A172 (cell line): ENCODE measurements at regions not wholly inside any gene's neighbourhood (a gene's known extent, or its start where the extent isn't known, plus 50 kb on each side); places are given as distances from the start of the nearest gene placed in this dataset.
"Not testable (repeated sequence)": the region's sequence is repeated elsewhere in the genome, so short reads cannot be mapped to it uniquely, and the experiment has no call there.

Source experiments
- DNase-seq: peaks from one replicate; pipeline ENCODE4 v3.0.0-alpha.2; 2015; ENCODE audit warnings: low spot score

DNA sequence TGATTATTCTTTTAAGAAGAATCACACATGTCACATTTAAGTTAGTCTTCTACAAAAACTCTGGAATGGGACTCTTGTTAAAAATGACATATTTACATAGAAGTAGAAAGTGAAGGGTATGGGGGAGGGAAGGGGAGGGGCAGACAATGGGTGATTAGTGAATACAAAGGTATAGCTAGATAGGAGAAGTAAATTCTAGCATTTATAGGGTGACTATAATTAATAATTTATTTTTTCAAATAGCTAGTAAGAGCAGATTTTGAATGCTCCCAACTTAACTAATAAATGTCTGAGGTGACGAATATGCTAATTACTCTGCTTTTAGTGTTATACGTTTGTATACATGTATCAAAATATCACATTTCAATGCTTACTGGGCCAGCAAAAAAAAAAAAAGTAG is 59.4 kb downstream of the BLTP3B start:
- DNase-seq = no peak

DNA sequence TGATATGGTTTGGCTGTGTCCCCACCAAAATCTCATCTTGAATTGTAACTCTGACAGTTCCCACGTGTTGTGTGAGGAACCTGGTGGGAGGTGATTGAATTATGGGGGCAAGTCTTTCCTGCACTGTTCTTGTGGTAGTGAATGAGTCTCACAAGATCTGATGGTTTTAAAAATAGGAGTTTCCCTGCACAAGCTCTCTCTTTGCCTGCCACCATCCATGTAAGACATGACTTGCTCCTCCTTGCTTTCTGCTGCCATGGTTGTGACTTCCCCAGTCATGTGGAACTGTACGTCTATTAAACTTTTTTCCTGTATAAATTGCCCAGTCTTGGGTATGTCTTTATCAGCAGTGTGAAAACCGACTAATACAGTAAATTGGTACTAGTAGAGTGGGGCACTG is 63.9 kb downstream of the BLTP3B start:
- not testable (repeated sequence) for DNase-seq

DNA sequence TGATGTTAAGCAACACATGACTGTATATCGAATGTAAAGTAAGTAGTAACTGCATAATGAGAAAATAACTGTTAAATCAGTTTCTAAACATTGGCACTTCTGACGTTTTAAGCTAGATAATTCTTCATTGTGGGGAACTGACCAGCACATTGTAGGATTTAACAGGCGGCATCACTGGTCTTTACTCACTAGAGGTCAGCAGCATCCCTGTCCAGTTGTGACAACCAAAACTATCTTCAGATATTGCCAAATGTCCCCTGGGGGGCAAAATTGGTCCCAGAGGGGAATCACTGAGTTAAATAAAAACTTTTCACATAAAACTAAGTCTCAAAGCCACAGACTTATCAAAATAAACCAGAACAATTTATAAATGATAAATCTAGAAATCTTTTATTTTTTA is 65.3 kb downstream of the BLTP3B start:
- no peak for DNase-seq

DNA sequence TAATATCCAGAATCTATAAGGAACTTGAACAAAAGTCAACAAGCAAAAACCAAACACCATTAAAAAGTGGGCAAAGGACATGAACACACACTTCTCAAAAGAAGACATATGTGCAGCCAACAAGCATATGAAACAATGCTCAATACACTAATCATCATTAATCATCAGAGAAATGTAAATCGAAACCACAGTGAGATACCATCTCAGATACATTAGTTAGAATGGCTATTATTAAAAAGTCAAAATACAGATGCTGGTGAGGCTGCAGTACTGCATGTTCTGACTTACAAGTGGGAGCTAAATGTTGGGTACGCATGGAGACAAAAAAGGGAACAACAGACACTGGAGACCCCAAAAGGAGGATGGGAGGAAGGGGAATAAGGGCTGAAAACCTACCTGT is 67.1 kb downstream of the BLTP3B start:
- DNase-seq = no peak

DNA sequence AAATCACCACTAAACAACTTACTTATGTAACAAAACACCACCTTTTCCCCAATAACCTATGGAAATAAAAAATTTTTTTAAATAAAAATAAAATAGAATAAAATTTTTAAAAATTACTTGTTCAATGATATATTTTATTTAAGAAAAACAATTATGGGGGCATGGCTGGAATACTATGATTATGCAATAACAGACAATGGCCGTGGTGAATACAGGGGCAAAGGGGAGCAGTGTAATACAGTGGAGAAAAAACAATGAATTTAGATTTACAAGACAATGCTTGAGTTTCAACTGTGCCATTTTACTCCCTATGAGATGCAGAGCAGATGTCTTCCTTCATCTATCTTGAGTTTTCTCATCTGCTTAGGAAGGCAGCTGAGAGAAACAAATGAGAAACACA is 72.9 kb downstream of the BLTP3B start:
- no peak for DNase-seq

DNA sequence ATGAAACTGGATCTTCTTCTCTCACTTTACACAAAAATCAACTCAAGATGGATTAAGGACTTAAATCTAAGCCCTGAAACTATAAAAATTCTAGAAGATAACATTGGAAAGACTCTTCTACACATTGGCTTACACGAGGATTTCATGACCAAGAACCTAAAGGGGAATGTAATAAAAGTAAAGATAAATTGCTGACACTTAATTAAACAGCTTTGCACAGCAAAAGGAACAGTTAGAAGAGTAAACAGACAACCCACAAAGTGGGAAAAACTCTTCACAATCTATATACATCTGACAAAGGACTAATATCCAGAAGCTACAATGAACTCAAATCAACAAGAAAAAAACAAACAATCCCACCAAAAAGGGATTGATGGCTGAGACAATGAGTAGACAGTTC is 74.4 kb downstream of the BLTP3B start:
- no peak for DNase-seq

DNA sequence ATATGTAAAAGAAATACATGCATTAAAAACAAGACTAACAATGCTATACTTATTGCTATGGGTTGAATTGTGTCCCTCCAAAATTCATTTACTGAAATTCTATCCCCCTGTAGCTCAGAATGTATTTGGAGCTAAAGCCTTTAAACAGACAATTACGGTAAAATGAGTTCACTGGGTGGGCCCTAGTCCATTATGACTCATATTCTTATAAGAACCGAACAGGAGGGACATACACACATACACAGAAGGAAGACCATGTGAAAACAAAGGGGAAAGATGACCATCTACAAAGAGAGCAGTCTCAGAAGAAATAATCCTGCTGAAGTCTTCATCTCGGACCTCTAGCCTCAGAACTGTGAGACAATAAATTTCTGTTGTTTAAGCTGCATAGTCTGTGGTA is 77.1 kb upstream of the ANKS1B start:
- no peak for DNase-seq

DNA sequence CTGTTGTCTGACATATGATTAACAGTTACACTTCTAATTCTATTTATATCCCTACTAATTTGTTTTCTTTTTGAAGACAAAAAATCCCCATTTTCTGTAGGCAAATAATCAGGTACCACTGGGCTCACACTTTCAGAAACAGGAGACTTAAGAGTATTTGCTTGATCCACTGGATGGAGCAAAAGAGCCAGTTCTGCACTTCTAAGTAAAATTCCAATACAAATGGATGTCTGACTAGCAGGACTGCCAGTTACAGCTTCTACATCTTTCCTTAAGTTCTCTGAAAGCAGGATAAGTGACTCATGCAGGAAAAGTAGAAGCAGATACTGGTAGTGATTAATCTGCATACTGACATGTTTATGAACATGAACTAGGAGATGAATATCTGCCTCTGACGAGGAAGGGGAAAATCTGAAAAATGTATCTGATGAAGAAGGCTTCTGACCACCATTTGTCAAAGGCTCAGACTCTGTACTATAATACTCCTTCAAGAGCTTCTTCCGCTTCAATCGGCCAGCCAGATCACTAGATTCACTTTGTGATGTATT is 73.8 kb upstream of the ANKS1B start:
- peak; percentile 86 for DNase-seq

DNA sequence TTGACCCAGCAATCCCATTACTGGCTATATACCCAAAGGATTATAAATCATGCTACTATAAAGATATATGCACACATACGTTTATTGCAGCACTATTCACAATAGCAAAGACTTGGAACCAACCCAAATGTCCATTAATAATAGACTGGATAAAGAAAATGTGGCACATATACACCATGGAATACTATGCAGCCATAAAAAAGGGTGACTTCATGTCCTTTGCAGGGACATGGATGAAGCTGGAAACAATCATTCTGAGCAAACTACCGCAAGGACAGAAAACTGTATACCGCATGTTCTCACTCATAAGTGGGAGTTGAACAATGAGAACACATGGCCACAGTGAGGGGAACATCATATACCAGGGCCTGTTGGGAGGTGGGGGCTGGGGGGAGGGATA is 61.5 kb upstream of the ANKS1B start:
- DNase-seq = not testable (repeated sequence)

DNA sequence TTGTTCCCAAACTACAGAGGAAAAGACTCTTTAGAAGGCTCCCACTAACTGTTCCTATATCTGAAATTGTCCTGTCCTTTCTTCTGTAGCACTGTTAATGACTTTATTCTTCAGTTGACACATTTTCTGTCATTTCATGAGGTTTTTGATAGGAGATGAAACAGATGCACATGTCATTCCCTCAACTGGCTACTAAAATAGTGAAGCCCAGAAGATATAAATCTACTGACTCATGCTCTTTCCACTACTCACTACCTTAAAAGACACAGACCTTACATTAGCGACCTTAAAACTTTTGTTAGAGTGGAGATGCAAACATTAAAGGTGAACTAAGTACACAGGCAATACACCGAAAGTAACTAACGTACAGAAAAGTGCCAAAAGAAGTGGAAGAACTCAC is 59.5 kb upstream of the ANKS1B start:
- no peak for DNase-seq

DNA sequence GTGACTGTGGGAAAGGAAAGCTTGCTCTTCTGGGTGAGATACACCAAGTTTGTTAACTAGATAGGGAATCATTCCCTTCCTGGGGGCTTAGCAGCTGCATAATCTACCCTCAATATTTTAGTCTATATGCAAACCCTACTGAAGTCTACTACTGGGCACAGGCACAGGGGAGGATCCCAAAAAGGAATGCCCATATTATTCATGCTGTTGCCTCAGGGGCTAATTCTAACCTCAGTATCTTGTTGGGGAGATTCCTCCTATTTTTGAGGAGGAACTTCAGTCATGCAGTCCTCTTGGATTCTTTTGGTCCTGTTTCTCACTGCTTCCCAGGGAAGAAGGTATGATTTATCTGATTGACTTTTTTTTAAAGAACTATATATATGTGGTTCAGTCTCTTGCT is 58.9 kb upstream of the ANKS1B start:
- DNase-seq = no peak
